GM21825 (cell line): ENCODE measurements at regions not wholly inside any gene's neighbourhood (a gene's known extent, or its start where the extent isn't known, plus 50 kb on each side); places are given as distances from the start of the nearest gene placed in this dataset.
A peak's percentile ranks its signal among the peaks of the same experiment; 100 is the strongest.
"Not testable (repeated sequence)": the region's sequence is repeated elsewhere in the genome, so short reads cannot be mapped to it uniquely, and the experiment has no call there.

Experiments
- ATAC-seq: cut with Tn5 transposase; IDR thresholded peaks from one replicate; pipeline ENCODE4 v1.9.1; 2021; ENCODE audit warnings: mild to moderate bottlenecking, moderate library complexity; ENCODE audit not compliant: unreplicated experiment

DNA sequence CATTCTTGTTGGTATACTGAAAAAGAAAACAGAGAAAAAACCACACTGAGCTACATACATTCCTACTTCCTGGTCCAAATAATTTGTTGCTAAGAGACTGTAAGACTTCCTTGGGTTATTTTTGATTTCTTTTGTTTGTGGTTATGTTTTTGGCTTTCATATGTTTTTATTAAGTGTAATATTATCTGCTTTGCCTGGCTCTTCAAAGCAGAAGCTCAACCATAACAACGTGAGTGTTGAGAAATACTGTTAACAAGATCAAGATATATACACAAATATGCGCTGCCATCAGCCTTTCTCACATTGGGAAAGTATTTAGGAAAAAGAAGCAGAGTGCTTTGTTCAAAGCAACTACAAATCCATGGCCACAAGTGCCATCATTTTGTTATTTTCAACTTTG is 556.2 kb upstream of the CBLB start:
- ATAC-seq, result no peak

DNA sequence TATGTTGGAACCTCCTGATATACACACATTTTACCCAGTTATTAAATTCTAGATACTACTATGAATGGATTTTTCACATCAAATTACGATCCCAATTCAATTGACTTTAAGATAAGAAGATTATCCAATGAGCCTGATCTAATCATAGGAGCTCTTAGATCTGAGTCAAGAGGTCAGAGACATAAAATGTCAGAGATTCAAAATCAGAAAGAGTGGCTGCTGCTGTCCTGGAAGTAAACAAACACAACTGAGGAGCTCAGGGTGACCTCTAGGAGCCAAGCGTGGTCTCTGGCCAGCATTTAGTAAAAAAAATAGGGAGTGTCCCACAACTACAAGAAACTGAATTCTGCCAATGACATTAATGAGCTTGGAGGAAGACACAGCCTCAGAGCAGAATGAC is 557.1 kb upstream of the CBLB start:
- no peak for ATAC-seq

DNA sequence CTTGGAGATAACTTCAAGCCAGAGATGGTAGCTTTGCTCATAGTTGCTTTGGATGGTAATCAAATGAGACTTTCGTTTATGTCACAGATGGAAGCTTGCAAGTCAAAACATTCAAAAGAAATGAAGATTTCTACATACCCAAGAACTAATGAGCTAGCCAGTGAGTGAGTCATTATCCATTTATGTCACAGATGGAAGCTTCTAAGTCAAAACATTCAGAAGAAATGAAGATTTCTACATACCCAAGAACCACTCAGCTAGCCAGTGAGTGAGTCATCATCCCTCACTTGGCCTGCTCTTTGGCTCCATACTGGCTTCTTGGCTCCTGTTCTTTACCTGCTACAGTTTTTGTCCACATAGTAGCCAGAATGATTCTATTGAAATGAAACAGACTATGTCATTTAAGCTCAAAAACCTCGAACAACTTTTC is 559.8 kb upstream of the CBLB start:
- no peak for ATAC-seq

DNA sequence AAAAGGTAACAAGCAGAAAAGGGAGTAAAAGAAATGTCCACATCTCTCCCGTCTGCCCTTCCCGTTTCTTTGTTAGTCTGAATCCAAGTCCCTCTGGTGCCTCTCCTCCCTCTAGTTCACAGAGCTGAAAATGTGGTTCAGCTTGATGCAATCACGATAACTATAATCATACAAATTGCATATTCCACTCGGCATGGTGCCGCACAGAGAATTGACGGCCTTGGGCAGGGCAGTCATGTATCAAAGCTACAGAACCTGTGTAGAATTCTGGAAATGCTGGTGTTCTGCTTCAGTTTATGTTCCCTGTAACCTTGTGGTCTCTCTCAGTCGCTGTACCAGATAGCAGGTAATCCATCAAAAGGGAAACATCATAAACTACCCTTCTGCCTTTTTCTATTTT is 562.9 kb upstream of the CBLB start:
- ATAC-seq, result no peak

DNA sequence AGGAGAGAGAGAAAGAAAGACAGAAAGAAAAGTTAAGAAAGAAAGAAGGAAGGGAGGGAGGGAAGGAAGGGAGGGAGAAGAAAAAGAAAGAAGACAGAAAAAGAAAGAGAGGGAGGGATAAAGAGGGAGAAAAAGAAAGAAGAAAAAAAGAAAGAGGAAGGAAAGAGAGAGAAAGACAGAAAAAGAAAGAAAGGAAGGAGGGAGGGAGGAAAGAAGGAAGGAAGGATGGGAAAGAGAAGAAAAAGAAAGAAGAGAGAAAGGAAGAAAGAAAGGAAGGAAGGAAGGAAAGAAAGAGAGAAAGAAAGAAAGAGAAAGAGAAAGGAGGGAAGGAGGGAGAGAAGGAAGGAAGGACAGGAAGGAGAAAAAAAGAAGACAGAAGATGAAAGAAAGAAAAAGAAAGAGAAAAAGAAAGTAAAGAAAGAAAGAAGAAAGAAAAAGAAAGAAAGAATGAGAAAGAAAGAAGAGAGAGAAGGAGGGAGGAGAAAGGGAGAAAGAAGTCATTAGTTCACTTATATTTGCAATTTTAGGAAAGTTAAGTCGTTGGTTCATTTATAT is 567.2 kb upstream of the CBLB start:
- no peak for ATAC-seq

DNA sequence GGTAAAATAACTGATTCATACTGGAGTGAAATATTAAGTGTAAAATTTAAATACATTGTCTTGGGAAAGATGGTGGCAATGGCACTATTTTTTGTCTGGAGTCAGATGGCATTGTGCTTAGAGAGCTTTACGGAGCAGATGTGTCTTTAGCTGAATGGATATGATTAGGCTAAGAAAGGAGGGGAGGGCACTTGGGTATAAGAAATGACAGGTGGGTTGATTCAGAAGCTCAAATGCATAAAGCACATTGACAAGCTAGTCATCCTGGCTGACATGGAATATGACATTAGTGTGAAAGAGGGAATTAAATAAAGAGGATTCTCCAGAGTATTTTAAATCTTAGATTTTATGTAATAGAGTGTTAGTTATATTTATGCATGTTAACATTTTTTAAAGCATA is 570.1 kb upstream of the CBLB start:
- ATAC-seq, result no peak

DNA sequence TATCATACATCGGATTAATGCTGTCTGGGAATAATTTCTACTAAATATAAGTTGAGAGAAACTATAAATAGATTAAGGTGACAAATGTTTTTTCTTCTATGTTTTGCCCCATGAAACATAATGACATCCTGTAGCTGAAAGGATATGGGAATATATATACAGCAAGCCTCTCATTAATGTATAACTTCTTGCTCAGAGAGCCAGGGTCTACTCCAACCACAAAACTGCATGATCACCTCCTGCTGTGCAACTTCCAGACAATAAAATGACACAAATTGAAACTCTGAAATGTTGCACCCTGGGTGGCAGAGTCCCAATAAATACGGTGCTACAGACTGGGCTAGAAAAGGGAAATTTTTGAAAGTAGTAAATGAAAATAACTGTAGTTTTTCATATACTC is 571.9 kb upstream of the CBLB start:
- no peak for ATAC-seq

DNA sequence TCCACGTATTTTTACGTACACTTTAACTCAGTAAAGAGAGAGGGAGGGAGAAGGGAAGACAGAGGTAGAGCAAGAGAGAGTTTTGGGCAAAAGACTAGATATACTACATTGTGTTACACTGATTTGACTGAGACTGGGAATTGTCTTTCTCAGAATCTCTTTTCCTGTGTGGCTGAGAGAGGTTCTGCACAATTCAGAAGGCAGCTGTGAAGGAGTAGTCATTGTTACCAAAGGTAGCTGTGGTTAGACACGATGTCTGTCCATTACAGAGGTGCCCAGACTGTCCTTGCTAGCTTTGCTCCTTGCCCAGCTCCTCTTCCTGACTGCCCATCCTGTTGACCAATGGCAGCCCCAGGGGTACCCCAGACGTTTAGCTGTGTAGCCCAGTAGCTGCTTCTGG is 577.5 kb upstream of the CBLB start:
- no peak for ATAC-seq

DNA sequence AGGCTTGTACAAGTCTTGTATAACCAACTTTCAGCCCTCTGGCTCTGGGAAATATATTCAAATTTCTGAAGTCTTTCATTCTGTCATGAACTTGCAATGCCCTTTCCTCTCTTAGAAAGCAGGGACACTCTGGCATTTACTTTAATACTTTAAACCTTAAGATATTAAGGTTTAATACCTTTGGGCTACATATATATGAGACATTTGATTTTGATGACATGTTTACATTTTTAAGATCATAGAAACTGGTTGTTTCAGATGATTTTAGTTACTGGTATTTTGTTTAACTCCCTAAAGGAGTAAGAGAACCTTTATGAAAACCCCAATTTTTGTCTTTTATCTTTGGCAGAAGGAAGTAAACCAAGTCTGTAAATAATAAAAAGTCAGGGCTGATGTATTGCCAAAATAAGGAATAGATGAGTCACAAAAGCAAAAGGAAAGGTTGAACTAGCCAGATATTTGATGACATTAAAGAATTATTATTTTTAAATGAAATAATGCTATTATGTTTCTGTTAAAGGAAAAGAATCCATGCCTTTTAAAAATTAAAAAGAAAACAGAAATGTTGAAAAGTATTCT is 579.0 kb upstream of the CBLB start:
- no peak for ATAC-seq

DNA sequence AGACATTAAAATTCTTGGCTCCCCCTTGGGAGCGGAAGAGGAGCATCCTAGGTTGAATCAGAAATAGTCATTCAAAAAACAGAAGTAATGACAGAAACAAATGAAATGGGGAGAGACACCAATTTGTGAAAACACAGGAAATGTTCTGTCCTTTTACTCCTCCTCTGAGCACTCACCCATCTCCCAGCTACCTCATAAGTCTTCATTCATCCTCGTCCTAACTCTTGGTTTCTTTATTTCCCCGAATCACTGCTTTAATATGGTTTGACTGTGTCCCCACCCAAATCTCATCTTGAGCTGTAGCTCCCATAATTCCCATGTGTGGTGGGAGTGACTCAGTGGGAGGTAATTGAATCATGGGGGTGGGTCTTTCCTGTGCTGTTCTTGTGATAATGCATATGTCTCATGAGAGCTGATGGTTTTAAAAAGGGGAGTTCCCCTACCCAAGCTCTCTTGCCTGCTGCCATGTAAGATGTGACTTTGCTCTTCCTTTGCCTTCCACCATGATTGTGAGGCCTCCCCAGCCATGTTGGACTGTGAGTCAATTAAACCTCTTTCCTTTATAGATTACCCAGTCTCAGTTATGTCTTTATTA is 579.7 kb upstream of the CBLB start:
- ATAC-seq, result not testable (repeated sequence)

DNA sequence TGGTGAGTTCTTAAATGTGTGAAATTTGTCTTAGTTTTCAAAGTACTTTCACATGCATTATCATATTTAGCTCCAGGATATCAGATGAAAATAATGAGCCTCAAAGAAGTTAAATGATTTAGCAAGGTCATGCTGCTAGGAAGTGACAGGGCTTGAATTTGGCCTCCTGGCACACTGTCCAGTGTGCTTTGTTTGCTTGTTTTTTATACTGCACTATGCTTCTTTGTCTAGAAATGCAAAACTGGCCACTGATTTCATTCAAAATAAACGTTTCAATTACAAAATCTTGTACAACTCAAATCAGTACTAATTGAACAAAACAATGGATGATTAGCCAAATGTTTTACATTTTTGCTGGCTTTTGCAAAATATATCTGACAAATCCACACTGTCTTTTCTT is 583.3 kb upstream of the CBLB start:
- no peak for ATAC-seq

DNA sequence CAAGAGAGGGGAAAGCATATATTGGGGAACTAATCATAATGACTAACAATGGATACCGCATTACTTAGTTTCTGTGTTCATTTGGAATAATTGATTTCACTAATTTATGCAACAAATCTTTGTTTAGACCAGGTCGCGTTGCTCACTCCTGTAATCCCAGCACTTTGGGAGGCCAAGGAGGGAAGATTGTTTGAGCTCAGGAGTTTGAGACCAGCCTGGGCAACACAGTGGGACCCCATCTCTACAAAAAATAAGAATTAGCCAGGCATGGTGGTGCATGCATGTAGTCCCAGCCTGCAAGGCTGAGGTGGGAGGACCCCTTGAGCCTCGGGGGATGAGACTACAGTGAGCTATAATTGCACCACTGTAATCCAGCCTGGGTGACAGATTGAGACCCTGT is 585.7 kb upstream of the CBLB start:
- ATAC-seq, result no peak

DNA sequence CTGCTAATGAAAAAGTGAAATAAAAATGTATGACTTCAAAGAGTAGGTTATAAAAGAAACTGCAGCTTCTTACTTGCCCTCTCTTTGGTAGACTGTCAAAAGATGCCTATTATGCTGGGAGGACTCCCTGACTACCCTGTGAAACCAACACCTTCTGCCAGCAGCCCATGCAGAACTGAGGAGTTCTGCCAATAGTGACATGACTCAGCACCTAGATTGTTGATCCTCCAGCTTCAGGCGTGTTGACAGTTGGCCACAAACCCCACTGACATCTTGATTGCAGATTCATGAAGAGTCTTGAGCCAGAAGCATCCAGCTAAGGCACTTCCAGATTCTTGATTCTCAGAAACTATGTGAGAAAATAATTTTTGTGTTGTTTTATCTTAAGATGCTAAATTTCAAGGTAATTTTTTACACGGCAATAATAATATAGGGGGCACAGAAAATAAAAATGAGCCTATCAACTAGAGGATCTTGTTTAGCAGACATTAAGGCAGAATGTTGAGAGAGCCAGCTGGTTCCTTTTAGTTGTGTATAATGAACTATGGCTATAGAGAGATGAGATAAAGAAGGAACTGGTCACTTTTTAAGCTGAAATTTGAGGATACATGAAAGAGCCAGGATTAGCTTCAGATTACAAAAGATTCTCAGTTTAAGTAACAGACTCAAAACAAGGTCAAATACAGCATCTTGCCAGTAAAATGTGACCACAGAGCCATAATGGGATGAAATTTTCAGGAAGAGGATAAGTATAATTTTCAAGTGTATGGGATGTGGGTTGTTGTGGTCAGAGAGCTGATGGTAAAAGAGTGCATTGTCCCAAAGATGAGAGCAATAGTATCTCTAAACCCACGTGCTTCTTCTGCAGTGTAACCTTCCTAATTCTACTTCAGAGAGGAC is 588.7 kb upstream of the CBLB start:
- peak; percentile 97 for ATAC-seq

DNA sequence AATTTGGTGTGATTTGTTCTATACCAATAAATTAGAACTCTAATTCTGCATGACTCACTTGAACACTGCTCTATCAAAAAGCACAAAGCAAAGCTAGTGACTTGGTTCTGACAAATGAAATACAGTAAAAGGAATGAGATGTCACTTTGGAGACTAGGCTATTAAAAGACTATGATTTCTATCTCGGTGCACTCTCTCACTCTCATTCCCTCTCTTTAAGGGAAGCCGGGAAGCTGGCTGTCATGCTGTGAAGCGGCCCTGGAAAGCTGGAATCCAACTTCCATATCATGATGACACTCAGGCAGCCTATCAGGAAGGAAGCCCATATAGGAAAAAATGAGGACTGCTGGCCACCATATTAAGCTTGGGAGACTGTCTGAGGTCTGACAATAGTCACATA is 590.1 kb upstream of the CBLB start:
- ATAC-seq, result no peak

DNA sequence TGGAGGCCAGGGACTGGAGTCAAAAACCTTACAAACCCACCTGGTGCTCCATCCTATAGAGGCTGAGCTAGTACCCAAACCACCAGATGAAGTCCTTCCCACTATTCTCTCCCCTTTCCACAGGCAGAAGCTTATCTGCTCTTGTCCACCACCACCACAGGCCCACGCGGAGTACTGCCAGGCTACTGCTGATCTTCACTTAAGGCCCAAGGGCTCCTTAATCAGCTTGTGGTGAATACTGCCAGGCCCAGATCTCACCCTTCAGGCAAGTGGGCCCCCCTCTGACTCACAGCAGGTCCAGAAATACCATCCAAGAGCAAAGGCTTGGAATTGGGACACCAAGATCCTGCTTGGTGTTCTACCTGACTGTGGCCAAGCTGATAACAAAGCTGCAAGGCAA is 598.1 kb upstream of the CBLB start:
- ATAC-seq, result no peak

DNA sequence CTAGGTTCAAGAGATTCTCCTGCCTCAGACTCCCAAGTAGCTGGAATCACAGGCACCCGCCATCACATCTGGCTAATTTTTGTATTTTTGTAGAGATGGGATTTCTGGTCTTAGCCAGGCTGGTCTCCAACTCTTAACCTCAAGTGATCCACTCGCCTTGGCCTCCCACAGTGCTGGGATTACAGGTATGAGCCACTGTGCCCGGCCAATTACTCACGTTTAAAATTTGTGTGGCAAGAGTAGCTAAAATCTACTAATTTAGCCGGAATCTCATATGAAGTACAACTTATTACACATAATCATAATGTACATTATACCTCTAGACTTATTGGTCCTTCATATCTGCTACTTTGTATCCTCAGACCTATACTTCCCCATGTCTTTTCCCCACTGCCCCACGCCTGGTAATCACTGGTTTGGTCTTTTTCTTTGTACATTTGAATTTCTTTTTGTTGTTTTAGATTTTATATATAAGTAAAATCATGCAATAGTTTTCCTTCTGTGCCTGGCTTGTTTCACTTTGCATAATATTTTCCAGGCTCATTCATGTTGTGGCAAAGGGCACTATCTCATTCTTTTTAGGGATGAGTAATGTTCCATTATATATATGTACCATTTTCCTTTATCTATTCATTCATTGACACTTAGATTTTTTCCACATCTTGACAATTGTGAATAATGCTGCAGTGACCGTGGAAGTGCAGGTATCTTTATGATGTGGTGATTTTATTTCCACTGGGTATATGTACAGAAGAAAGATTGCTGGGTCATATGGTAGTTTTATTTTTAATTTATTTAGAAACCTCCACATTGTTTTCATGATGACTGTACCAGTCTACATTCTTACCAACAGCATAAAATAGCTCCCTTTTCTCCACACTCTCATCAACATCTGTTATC is 605.0 kb upstream of the CBLB start:
- no peak for ATAC-seq

DNA sequence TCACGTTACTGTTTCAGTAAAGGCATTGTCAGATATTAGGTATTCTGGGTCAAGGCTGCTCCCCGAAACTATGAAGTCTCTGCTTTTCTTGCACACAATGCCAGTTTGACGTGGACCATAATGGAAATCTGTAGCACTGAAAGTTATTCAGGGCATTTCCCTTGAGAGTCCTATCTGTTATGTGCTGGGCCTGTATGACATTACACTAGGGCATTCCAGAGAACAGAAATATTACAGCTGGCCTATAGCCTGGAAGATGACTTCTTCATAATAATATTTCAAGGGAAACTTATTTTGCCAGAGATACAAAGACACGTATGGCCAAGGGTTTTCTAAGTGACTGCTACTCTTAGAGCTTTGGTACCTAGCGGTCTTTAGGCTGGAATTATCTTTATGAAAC is 613.6 kb upstream of the CBLB start:
- no peak for ATAC-seq

DNA sequence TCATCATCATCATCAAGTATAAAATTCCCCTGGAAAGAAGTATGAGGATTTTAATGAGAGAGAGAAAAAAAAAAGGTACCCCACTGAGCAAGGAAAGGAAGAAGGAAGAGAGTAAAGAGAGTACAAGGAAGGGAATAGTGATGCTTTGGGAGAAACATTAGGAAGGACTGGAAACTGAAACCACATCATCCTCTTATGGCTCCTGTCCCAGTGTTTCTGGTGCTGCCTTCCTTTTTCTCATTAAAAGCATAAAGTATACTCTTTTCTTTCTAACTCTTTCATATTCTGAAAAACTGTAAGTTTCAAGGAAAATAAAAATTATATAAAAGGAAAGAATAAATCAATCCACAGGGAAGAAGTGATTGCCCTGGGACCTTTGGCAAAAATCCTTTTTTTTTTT is 616.4 kb upstream of the CBLB start:
- no peak for ATAC-seq

DNA sequence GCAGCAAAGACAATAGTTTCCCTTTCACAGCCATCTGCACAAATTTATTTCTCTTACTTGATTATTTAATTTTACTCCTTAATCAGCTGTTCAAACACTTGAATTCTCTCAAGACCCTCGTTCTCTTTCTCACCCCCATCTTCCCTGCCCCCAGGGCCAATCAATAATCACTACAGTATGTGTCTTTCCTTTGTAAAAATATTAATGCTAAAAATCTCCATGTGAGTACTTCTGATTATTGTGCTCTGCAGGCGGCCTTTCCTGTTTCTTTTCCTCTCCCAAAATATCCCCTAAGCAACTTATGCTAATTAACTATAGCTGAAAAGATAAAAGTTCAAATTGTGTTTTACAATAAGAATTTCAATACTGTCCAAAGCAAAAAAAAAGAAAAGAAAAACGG is 617.0 kb upstream of the CBLB start:
- ATAC-seq, result no peak

DNA sequence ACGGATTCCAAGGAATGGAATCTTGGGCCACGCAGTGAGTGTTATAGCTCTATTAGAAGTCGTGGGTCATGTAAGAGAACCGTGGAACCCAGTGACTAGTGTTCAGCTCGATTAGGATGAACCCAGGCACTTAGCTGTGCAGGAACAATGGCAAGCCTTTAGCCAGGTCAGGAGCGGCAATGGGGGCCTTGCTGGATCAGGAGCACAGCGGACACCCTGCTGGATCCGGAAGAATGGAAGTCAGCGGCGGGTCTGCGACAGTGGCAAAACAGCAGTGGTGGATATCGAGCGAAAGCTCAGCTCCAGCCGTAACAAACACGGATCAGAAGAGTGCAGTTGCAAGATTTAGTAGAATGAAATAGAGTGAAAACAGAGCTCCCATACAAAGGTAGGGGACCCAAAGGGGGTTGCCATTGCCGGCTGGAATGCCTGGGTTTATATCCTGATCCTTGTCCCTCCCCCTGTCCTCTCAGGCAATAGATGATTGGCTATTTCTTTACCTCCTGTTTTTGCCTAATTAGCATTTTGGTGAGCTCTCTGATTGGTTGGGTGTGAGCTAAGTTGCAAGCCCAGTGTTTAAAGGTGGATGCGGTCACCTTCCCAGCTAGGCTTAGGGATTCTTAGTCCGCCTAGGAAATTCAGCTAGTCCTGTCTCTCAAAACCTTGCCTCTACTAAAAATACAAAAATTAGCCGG is 618.3 kb upstream of the CBLB start:
- ATAC-seq, result not testable (repeated sequence)
